ENCODE measurements at regions not wholly inside any gene's neighbourhood (a gene's known extent, or its start where the extent isn't known, plus 50 kb on each side); places are given as distances from the start of the nearest gene placed in this dataset.
"Not testable (repeated sequence)": the region's sequence is repeated elsewhere in the genome, so short reads cannot be mapped to it uniquely, and the experiment has no call there.

- no peak for DNase-seq (ENCODE audit: low read depth)
Measured at GRCh38 chr1:212495766-212496494, 63.2 kb downstream of the NENF start.

- no peak for DNase-seq (ENCODE audit: low read depth)
Measured at GRCh38 chr1:212496682-212497081, 64.0 kb downstream of the NENF start.

GRCh38 chr1:212497553-212497952 is 64.8 kb downstream of the NENF start:
- DNase-seq (ENCODE audit: low read depth) = no peak

- DNase-seq (ENCODE audit: low read depth) = no peak
Measured at GRCh38 chr1:212498283-212499040, 65.7 kb downstream of the NENF start.

GRCh38 chr1:212500351-212500750 is 67.6 kb downstream of the NENF start:
- DNase-seq (ENCODE audit: low read depth) = no peak

GRCh38 chr1:212500983-212501382 is 68.3 kb downstream of the NENF start:
- DNase-seq (ENCODE audit: low read depth) = no peak

GRCh38 chr1:212503714-212504113 is 71.0 kb downstream of the NENF start:
- no peak for DNase-seq (ENCODE audit: low read depth)

- DNase-seq (ENCODE audit: low read depth) = no peak
Measured at GRCh38 chr1:212504171-212504803, 71.6 kb downstream of the NENF start.

- DNase-seq (ENCODE audit: low read depth) = no peak
Measured at GRCh38 chr1:212506666-212507065, 73.9 kb downstream of the NENF start.

- no peak for DNase-seq (ENCODE audit: low read depth)
Measured at GRCh38 chr1:212507369-212507768, 74.6 kb downstream of the NENF start.

- DNase-seq (ENCODE audit: low read depth) = no peak
Measured at GRCh38 chr1:212512816-212513559, 80.3 kb downstream of the NENF start.

- DNase-seq (ENCODE audit: low read depth) = no peak
Measured at GRCh38 chr1:212513586-212513985, 80.9 kb downstream of the NENF start.

GRCh38 chr1:212514056-212514614 is 81.4 kb downstream of the NENF start:
- DNase-seq (ENCODE audit: low read depth) = no peak

- DNase-seq (ENCODE audit: low read depth) = no peak
Measured at GRCh38 chr1:212514782-212515181, 82.1 kb downstream of the NENF start.

GRCh38 chr1:212515329-212515760 is 82.6 kb downstream of the NENF start:
- no peak for DNase-seq (ENCODE audit: low read depth)

GRCh38 chr1:212516012-212516411 is 83.3 kb downstream of the NENF start:
- not testable (repeated sequence) for DNase-seq (ENCODE audit: low read depth)

- DNase-seq (ENCODE audit: low read depth) = no peak
Measured at GRCh38 chr1:212518188-212519054, 85.7 kb downstream of the NENF start.

- DNase-seq (ENCODE audit: low read depth) = no peak
Measured at GRCh38 chr1:212519131-212519530, 86.4 kb downstream of the NENF start.

GRCh38 chr1:212520299-212520698 is 87.6 kb downstream of the NENF start:
- DNase-seq (ENCODE audit: low read depth) = no peak

- no peak for DNase-seq (ENCODE audit: low read depth)
Measured at GRCh38 chr1:212520746-212521145, 87.8 kb upstream of the ATF3 start.

All from CMK (cell line).